ENCODE measurements at regions not wholly inside any gene's neighbourhood (a gene's known extent, or its start where the extent isn't known, plus 50 kb on each side); places are given as distances from the start of the nearest gene placed in this dataset.

DNA sequence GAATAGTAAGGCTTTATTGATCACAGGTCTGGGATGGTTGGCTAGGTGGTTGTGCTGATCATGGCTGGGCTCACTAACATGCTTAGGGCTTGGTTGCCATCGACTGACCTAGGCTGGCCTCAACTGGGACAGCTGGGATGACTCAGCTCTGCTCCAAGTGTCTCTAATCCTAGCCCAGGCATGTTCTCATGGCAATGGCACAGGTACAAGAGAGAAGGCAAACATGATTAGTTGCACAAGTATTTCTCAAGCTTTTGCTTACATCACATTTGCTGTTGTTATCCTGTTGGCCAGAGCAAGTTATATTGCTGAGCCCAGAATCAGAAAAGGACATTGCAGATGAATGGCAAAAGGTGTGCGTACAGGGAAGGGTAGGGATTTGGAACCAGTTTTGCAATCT is 68.5 kb upstream of the SLC35C1 start (continued):
- TF ChIP-seq NANOG (IDR thresholded peaks at IDR 0.05; ENCODE audit: insufficient read depth, low read depth, low read length, poor library complexity, severe bottlenecking) = no peak
- TF ChIP-seq, protein P1, sequence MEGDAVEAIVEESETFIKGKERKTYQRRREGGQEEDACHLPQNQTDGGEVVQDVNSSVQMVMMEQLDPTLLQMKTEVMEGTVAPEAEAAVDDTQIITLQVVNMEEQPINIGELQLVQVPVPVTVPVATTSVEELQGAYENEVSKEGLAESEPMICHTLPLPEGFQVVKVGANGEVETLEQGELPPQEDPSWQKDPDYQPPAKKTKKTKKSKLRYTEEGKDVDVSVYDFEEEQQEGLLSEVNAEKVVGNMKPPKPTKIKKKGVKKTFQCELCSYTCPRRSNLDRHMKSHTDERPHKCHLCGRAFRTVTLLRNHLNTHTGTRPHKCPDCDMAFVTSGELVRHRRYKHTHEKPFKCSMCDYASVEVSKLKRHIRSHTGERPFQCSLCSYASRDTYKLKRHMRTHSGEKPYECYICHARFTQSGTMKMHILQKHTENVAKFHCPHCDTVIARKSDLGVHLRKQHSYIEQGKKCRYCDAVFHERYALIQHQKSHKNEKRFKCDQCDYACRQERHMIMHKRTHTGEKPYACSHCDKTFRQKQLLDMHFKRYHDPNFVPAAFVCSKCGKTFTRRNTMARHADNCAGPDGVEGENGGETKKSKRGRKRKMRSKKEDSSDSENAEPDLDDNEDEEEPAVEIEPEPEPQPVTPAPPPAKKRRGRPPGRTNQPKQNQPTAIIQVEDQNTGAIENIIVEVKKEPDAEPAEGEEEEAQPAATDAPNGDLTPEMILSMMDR (IDR thresholded peaks at IDR 0.05; ENCODE audit: control extremely low read depth in 1 of 3, insufficient read depth in 1 of 3, low read depth in 1 of 3, low read length in 3 of 3) = no peak
- TF ChIP-seq CBX8 (IDR thresholded peaks at IDR 0.05; ENCODE audit: borderline replicate concordance, low read depth, low read length) = no peak
- no peak for TF ChIP-seq BRCA1 (IDR thresholded peaks at IDR 0.05; ENCODE audit: low read depth, low read length)
- TF ChIP-seq SP1 (IDR thresholded peaks at IDR 0.05; ENCODE audit: low read depth, low read length) = no peak
- TF ChIP-seq NRF1 (IDR thresholded peaks at IDR 0.05; ENCODE audit: low read depth, low read length) = no peak
